ENCODE measurements at regions not wholly inside any gene's neighbourhood (a gene's known extent, or its start where the extent isn't known, plus 50 kb on each side); places are given as distances from the start of the nearest gene placed in this dataset.

DNA sequence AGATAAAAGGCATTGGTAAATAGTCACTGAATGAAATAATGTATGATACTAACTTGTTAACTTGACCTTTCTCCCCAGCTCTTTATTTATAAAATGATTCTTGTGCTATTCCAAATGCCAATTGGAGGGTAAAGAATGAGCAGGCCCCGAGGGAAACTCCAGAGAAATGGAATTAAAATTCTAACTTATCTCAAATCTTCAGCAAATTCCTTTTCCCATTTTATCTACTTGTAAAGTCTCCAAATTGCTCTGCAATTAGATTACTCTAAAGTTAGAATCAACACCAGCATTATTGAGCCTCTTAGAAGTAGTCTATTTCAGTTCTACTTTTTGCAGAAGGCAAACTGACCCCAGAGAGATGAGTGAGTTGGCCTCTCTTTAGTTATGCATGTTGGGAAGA is 165.9 kb upstream of the PREP start:
- no peaks in the 10 kb centered on the region for H3K36me3 ChIP-seq
- in situ Hi-C loops (cut with MboI; ENCODE audit: low pct_ligation_motif_present in 1 of 4, low pct_unique_long_range_greater_than_20kb in 1 of 4, low sequenced_read_pairs in 3 of 4), result no loop called here
- H3K9me3 ChIP-seq, result no peaks in the 10 kb centered on the region
- no peak overlapping the region for H3K4me3 ChIP-seq
- H3K27me3 ChIP-seq, result no peaks in the 10 kb centered on the region
- TF ChIP-seq POLR2A (IDR thresholded peaks at IDR 0.05), result no peak
- TF ChIP-seq POLR2AphosphoS5 (IDR thresholded peaks at IDR 0.05), result no peak
- TF ChIP-seq EP300 (IDR thresholded peaks at IDR 0.05; ENCODE audit: low read depth), result no peak
- TF ChIP-seq, protein P1, sequence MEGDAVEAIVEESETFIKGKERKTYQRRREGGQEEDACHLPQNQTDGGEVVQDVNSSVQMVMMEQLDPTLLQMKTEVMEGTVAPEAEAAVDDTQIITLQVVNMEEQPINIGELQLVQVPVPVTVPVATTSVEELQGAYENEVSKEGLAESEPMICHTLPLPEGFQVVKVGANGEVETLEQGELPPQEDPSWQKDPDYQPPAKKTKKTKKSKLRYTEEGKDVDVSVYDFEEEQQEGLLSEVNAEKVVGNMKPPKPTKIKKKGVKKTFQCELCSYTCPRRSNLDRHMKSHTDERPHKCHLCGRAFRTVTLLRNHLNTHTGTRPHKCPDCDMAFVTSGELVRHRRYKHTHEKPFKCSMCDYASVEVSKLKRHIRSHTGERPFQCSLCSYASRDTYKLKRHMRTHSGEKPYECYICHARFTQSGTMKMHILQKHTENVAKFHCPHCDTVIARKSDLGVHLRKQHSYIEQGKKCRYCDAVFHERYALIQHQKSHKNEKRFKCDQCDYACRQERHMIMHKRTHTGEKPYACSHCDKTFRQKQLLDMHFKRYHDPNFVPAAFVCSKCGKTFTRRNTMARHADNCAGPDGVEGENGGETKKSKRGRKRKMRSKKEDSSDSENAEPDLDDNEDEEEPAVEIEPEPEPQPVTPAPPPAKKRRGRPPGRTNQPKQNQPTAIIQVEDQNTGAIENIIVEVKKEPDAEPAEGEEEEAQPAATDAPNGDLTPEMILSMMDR (IDR thresholded peaks at IDR 0.05), result no peak
- intact Hi-C loops (cut with DNase I; ENCODE audit: low total_unique reads), result no loop called here
- no peak for DNase-seq
- no peak overlapping the region for H3K27ac ChIP-seq
- WGBS, 2 donors (ENCODE audit: low coverage in 1 of 2), result 36 to 67% methylated on average over 1 of the region's 1 CpG
- H3K4me1 ChIP-seq, result peaks cover 0 to 9% (median 4%) of the 10 kb centered on the region in 4 donors

DNA sequence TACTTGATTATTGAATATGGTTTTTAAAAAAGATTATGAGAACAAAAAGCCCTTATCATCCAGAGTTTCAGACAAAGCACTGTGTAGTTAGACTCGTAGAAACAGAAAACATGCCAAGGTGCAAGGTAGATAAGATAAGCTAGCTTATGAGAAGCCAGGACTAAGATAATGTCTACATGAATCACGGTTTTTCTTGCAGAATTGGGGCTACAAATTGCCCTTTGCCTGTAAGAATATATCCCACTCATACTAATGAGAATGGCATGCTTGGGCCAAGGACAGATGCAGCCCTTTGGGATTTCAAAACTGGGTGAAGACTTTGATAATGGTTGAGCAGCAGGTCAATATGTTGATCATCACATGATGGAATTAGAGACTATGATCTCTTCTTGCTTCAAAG is 165.3 kb upstream of the PREP start:
- no peak for DNase-seq
- Histone ChIP-seq H3K27ac (no peak overlapping the region), H3K4me3 (no peak overlapping the region), H3K27me3 (no peaks in the 10 kb centered on the region), H3K4me1 (peaks cover 0 to 9% (median 4%) of the 10 kb centered on the region in 4 donors), H3K36me3 (no peaks in the 10 kb centered on the region), H3K9me3 (no peaks in the 10 kb centered on the region)
- WGBS, 2 donors (ENCODE audit: low coverage in 1 of 2), result 53 to 65% methylated on average over 2 of the region's 2 CpGs
- intact Hi-C loops (cut with DNase I; ENCODE audit: low total_unique reads) (no loop called here), in situ Hi-C loops (cut with MboI; ENCODE audit: low pct_ligation_motif_present in 1 of 4, low pct_unique_long_range_greater_than_20kb in 1 of 4, low sequenced_read_pairs in 3 of 4) (no loop called here)
- TF ChIP-seq POLR2A (IDR thresholded peaks at IDR 0.05) (no peak), EP300 (IDR thresholded peaks at IDR 0.05; ENCODE audit: low read depth) (no peak), POLR2AphosphoS5 (IDR thresholded peaks at IDR 0.05) (no peak)
- TF ChIP-seq, protein P1 (IDR thresholded peaks at IDR 0.05), result no peak

DNA sequence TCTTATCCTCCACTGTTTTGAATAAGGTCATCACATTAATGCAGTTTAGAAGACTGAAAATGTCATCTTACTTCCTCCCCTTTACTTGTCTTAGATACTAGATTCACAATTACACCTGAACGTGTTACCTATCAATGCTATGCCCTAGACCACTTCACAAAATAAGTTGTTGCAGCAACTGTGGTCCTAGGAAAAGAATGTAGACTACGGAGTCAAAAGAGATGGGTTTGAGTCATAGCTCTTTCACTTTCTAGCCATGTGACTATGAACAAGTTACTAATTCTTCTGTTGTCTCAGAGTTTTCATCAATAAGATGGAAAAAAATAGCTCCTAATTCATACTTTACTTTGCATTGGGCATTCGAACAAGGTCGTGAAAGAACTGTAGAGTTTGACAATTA is 164.3 kb upstream of the PREP start:
- no peak for TF ChIP-seq EP300 (IDR thresholded peaks at IDR 0.05; ENCODE audit: low read depth)
- no peak for TF ChIP-seq POLR2AphosphoS5 (IDR thresholded peaks at IDR 0.05)
- TF ChIP-seq, protein P1 (IDR thresholded peaks at IDR 0.05), result no peak
- no peak for TF ChIP-seq POLR2A (IDR thresholded peaks at IDR 0.05)
- Histone ChIP-seq H3K4me1 (peaks cover 0 to 9% (median 4%) of the 10 kb centered on the region in 4 donors), H3K27ac (no peak overlapping the region), H3K9me3 (no peaks in the 10 kb centered on the region), H3K4me3 (no peak overlapping the region), H3K36me3 (no peaks in the 10 kb centered on the region), H3K27me3 (no peaks in the 10 kb centered on the region)
- DNase-seq, result no peak
- intact Hi-C loops (cut with DNase I; ENCODE audit: low total_unique reads) (no loop called here), in situ Hi-C loops (cut with MboI; ENCODE audit: low pct_ligation_motif_present in 1 of 4, low pct_unique_long_range_greater_than_20kb in 1 of 4, low sequenced_read_pairs in 3 of 4) (no loop called here)
- 77 to 81% methylated on average over 4 of the region's 4 CpGs for WGBS, 2 donors (ENCODE audit: low coverage in 1 of 2)

DNA sequence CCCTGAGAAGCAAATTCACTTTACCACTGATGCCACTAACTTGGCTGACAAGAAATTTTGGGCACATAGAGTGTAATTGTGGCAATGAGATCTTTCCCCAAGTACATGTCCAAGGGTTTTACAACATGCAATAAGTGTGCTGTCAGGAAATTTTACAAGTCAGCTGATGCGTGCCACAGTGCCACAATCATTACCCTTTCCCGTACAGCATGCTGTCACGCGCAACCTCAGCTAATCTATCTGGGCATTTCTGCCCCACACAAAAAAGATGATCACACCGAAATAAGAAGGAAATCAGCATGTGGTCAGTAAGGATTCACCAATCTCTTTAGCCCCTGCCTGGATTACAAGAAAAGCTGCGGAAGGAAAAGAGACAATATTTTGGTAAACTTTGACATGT is 163.6 kb upstream of the PREP start:
- intact Hi-C loops (cut with DNase I; ENCODE audit: low total_unique reads) (no loop called here), in situ Hi-C loops (cut with MboI; ENCODE audit: low pct_ligation_motif_present in 1 of 4, low pct_unique_long_range_greater_than_20kb in 1 of 4, low sequenced_read_pairs in 3 of 4) (no loop called here)
- TF ChIP-seq, protein P1 (IDR thresholded peaks at IDR 0.05), result no peak
- TF ChIP-seq POLR2AphosphoS5 (IDR thresholded peaks at IDR 0.05) (no peak), POLR2A (IDR thresholded peaks at IDR 0.05) (no peak), EP300 (IDR thresholded peaks at IDR 0.05; ENCODE audit: low read depth) (no peak)
- WGBS, 2 donors (ENCODE audit: low coverage in 1 of 2), result 55 to 77% methylated on average over 6 of the region's 6 CpGs
- DNase-seq, result peak; percentile 26
- H3K4me1 ChIP-seq, result peaks cover 0 to 9% (median 4%) of the 10 kb centered on the region in 4 donors
- no peaks in the 10 kb centered on the region for H3K36me3 ChIP-seq
- no peak overlapping the region for H3K4me3 ChIP-seq
- H3K9me3 ChIP-seq, result no peaks in the 10 kb centered on the region
- no peaks in the 10 kb centered on the region for H3K27me3 ChIP-seq
- no peak overlapping the region for H3K27ac ChIP-seq

Data from transverse colon (tissue), 4 donors.